ENCODE measurements at regions not wholly inside any gene's neighbourhood (a gene's known extent, or its start where the extent isn't known, plus 50 kb on each side); places are given as distances from the start of the nearest gene placed in this dataset.

GRCh38 chr16:11429823-11430222, 84.6 kb downstream of the RMI2 start:
- no peak for TF ChIP-seq CTCF (IDR thresholded peaks at IDR 0.05)
- TF ChIP-seq POLR2AphosphoS5 (IDR thresholded peaks at IDR 0.05), result no peak
- TF ChIP-seq POLR2A (IDR thresholded peaks at IDR 0.05), result no peak
- no peak for TF ChIP-seq EP300 (IDR thresholded peaks at IDR 0.05)
